UCSD-AML1 (cell line): ENCODE measurements at regions not wholly inside any gene's neighbourhood (a gene's known extent, or its start where the extent isn't known, plus 50 kb on each side); places are given as distances from the start of the nearest gene placed in this dataset.
"Not testable (repeated sequence)": the region's sequence is repeated elsewhere in the genome, so short reads cannot be mapped to it uniquely, and the experiment has no call there.

ENCODE experiments used
- DNase-seq: peaks from one replicate; lab custom pipeline; 2025; ENCODE audit not compliant: unreplicated experiment; lab: John Stamatoyannopoulos, UW

DNA sequence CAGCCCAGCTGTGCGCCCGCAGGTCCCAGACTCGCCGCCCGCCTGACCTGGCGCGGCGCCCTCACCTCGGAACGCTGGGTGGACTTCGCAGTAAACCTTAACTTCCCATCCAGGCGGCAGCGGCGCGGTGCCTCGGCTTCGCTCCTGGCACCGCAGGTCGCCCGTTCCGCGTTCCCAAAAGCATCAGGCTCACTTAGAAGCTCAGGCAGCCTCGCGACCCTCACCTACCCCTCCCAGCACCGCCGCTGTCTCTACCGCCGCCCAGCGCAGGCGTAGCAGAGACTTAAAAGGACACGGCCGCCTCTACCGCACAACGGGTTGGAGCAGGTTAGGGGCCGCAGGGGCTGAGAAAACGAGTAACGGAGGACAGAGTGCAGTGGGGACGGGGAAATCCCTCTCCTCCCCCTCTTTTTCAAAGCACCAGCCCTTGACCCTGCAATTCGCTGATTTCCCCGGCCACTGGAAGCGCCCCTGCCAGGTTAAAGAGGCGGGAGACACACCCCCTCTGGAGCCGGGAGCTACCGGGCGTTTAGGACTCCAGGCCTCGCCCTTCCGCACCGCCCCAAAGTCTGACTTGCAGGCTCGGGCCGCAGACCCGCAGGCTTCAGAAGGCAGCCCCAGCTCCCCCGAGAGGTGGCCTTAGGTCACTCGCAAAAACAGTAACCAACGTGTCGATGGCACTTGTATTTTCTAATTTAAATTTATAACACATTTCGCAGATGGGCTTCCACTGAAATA is 328.5 kb downstream of the FAM72C start:
- no peak for DNase-seq

DNA sequence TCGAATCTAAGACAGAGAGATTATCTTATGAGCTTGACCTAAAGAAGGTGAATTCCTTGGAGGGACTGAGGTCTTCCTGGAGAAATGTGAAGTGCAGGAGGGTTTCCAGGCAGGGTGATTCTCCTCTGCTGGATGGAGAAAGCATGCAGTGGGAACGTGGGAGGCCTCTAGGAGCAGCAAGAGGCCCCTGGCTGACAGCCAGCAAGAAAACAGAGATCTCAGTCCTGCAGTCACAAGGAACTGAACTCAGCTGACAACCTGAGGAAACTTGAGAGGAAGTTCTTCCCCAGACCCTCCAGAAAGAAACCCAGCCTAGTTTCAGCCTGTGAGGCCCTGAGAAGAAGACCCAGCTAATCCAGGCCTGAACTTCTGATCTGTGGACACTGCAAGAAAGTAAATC is 345.9 kb downstream of the FAM72C start:
- DNase-seq = no peak

DNA sequence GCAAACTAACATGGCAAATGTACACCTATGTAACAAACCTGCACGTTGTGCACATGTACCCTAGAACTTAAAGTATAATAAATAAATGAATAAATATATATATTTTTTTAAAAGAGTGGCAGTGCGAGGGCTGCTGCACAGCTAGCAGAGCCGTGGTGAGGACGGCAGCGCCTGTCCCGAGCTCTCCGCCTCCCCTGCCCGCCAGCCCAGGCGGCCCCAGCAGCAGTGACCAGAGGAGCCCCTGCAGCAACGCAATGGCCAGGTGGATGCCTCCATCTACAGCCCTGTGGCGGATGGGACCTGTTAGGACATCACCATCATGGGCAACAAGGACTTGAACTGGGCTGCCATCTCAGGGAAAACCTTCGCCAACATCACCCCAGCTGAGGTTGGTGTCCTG is 351.9 kb downstream of the FAM72C start:
- DNase-seq = no peak

DNA sequence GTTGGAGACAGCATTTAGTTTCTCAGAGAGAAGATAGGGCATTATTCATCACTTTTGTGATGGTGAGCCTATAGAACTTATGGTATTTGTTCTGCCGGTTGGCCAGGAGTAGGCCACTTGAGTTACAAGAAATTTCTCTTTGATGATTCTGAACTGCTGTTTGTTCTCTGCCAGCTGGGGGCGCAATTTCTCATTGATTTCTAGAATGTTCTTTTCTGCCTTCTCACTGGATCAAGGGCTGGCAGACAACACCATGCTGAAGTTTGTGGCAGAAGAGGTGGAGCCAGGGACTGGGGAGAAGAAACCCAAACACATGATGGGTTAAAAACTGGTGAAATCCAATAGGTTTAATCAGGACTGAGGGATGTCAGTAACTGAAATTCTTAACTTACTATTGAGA is 360.6 kb downstream of the FAM72C start:
- DNase-seq = peak; percentile 22

GRCh38 chr1:143610196-143610595 is 361.6 kb downstream of the FAM72C start:
- DNase-seq = no peak

GRCh38 chr1:143604887-143605286 is 366.9 kb downstream of the FAM72C start:
- no peak for DNase-seq

DNA sequence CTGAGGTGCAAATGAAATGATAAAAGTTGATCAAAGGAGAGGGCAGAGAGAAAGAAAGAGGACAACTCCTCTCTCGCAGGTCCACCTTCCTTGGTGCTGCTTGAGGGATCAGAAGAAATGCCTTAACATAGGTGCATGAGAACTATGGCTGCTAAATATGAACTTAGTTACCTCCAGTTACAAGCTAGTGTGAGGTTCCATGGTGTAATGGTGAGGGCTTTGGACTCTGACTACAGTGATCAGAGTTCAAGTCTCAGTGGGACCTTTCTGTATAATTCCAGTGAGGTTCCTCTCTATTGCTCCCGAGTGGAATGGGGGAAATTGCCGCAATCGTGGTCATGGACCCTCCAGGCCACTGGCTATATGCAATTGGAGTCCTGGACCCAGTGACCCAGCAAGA is 387.3 kb downstream of the FAM72C start:
- no peak for DNase-seq

- DNase-seq = no peak
These were observed 396.8 kb downstream of the FAM72C start for GRCh38 chr1:143574891-143575520.

GRCh38 chr1:143572661-143573060 is 399.1 kb downstream of the FAM72C start:
- DNase-seq = not testable (repeated sequence)

DNA sequence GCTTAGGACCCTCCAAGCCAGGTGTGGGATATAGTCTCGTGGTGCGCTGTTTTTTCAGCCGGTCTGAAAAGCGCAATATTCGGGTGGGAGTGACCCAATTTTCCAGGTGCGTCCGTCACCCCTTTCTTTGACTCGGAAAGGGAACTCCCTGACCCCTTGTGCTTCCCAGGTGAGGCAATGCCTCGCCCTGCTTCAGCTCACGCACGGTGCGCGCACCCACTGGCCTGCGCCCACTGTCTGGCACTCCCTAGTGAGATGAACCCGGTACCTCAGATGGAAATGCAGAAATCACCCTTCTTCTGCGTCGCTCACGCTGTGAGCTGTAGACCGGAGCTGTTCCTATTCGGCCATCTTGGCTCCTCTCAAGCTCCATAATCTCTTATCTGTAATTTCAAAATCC is 408.0 kb downstream of the FAM72C start:
- DNase-seq = not testable (repeated sequence)

DNA sequence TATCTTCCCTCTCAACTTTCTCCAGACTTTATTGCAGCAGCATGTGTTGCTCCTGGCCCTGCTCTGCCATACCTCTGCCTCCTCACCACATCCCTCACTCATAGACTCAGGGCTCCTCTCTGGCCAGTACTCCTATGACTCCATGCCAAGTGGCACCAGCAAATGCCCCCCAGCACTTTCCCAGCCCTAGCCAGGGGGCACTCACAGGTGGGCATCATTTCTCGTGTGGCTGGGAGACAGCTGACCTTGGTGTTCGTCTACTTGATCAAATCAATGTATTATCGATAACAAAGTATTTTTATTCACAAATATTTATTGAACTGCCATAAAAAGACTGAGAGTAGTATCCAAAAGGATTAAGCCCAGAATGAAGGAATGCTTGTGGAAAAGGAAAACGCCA is 418.2 kb downstream of the FAM72C start:
- no peak for DNase-seq

DNA sequence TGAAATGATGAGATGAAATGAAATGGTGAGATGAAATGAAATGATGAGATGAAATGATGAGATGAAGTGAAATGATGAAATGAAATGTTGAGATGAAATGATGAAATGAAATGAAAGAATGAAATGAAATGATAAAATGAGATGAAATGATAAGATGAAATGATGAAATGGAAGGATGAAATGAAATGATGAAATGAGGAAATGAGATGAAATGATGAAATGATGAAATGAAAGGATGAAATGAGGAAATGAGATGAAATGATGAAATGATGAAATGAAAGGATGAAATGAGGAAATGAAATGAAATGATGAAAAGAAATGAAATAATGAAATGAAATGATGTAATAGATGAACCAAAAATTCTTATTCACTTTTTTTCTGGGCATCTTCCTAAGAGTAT is 467.1 kb downstream of the FAM72C start:
- not testable (repeated sequence) for DNase-seq

DNA sequence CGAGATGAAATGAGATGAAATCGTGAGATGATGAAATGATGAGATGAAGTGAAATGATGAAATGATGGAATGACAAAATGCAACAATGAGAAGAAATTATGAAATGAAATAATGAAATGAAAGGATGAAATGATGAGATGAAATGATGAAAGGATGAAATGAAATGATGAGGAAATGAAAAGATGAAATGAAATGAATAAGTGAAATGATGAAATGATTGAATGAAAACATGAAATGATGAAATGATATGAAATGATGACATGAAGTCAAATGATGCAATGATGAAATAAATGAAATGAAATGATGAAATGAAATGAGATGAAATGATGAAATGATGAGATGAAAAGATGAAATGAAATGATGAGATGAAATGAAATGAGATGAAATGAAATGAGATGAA is 467.7 kb downstream of the FAM72C start:
- not testable (repeated sequence) for DNase-seq

DNA sequence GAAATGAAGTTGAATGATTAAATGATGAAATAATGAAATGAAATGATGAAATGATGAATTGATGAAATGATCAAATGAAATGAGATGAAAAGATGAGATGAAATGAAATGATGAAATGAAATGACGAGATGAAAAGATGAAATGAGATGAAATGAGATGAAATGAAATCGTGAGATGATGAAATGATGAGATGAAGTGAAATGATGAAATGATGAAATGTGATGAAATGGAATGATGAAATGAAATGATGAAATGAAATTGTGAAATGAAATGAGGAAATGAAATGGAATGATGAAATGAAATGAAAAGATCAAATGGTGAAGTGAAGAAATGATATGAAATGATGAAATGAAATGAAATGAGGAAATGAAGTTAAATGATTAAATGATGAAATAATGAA is 468.7 kb downstream of the FAM72C start:
- not testable (repeated sequence) for DNase-seq

DNA sequence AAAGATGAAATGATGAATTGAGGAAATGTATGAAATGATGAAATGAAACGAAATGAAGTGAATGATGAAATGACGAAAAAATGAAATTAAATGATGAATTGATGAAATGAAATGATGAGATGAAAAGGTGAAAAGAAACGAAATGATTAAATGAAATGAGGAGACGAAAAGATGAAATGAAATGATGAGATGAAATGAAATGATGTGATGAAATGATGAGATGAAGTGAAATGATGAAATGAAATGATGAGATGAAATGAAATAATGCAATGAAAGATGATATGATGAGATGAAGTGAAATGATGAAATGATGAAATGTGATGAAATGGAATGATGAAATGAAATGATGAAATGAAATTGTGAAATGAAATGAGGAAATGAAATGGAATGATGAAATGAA is 469.7 kb downstream of the FAM72C start:
- DNase-seq = not testable (repeated sequence)

DNA sequence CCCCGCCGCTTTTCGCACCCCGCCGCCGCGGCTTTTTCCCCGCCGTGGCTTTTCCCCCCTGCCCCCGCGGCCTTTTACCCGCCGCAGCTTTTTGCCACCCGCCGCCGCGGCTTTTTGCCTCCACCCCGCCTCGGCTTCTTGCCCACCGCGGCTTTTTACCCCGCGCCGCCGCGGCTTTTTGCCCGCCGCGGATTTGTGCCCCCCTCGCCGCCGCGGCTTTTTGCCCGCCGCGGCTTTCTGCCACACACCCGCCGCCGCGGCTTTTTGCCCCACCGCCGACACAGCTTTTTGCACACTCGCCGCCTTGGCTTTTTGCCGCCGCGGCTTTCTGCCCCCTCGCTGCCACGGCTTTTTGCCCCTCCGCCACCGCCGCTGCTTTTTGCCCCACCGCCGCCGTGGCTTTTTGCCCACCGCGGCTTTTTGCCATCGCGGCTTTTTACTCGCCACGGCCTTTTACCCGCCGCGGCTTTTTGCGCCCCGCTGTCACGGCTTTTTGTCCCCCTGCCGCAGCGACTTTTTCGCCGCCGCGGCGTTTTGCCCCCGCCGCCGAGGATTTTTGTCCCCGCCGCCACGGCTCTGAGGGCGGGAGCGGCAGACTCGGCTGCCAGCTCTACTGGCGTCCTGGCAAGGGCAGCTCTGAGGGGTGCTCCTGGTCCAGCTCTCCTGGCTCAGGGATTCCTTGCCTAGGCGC is 473.6 kb downstream of the FAM72C start:
- DNase-seq = not testable (repeated sequence)

DNA sequence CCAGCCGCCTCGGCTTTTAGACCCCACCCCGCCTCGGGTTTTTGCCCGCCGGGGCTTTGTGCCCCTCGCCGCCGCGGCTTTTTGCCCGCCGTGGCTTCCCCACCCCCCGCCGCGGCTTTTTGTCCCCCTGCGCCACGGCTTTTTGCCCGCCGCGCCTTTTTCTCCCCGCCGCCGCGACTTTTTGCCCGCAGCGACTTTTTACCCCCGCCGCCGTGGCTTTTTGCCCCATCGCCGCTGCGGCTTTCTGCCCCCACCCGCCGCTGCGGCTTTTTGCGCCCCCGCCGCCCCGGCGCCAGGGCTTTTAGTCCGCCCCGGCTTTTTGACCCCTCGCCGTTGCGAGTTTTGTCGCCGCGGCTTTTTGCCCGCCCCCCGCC is 474.4 kb downstream of the FAM72C start:
- no peak for DNase-seq

GRCh38 chr1:143496526-143497373 is 475.0 kb downstream of the FAM72C start:
- not testable (repeated sequence) for DNase-seq
